ENCODE measurements at regions not wholly inside any gene's neighbourhood (a gene's known extent, or its start where the extent isn't known, plus 50 kb on each side); places are given as distances from the start of the nearest gene placed in this dataset.

- Histone ChIP-seq H3K4me1 (replicated peaks in 1 of 2; ENCODE audit: control insufficient read depth in 2 of 2, insufficient read depth in 2 of 2, low read length in 2 of 2) (no peaks in the 10 kb centered on the region), H3K36me3 (ENCODE audit: control insufficient read depth, insufficient read depth, low read length) (no peaks in the 10 kb centered on the region), H3K4me3 (no peak overlapping the region), H3K9ac (ENCODE audit: insufficient read depth in 1 of 2, low read depth in 2 of 2, low read length in 2 of 2) (no peak overlapping the region), H3K9me3 (replicated peaks; ENCODE audit: control insufficient read depth, insufficient read depth, low read depth, low read length) (no peaks in the 10 kb centered on the region), H3K27ac (ENCODE audit: extremely low read depth, low read depth, low read length) (no peak overlapping the region), H4K20me1 (replicated peaks; ENCODE audit: control insufficient read depth, insufficient read depth, low read length) (no peaks in the 10 kb centered on the region), H3K27me3 (ENCODE audit: control insufficient read depth in 2 of 2, insufficient read depth in 2 of 2, low read length in 2 of 2) (no peaks in the 10 kb centered on the region), H3K9me1 (ENCODE audit: control insufficient read depth, insufficient read depth, low read length) (no peaks in the 10 kb centered on the region), H3K79me2 (ENCODE audit: control insufficient read depth, insufficient read depth, low read length) (no peaks in the 10 kb centered on the region), H2AFZ (ENCODE audit: low read depth, low read length) (no peak overlapping the region), H3K4me2 (ENCODE audit: insufficient read depth, low read length) (no peak overlapping the region)
- POLR2A ChIA-PET: no interaction called here
- BruUV-seq (replicated peaks): no TSS peak
- no peak for TF ChIP-seq HSF4 (CRISPR knock-in tag; IDR thresholded peaks at IDR 0.05; ENCODE audit: borderline replicate concordance)
- no peak for TF ChIP-seq SAFB2 (IDR thresholded peaks at IDR 0.05; ENCODE audit: borderline replicate concordance, low read depth, low read length, severe bottlenecking)
- TF ChIP-seq ZNF274 (IDR thresholded peaks at IDR 0.05; ENCODE audit: borderline replicate concordance, low read depth, low read length): no peak
- TF ChIP-seq SRSF1 (IDR thresholded peaks at IDR 0.05; ENCODE audit: low read depth, low read length): no peak
- no peak for TF ChIP-seq SMARCA5 (IDR thresholded peaks at IDR 0.05)
- TF ChIP-seq PYGO2 (tag; IDR thresholded peaks at IDR 0.05): no peak
- no peak for TF ChIP-seq CBFA2T3 (IDR thresholded peaks at IDR 0.05)
- TF ChIP-seq PHTF2 (CRISPR knock-in tag; IDR thresholded peaks at IDR 0.05): no peak
- TF ChIP-seq ZNF133 (CRISPR knock-in tag; IDR thresholded peaks at IDR 0.05): no peak
- intact Hi-C loops (cut with micrococcal nuclease) (no loop called here), in situ Hi-C loops (cut with MboI) (no loop called here)
- ATAC-seq: no peak
- no peak for FAIRE-seq
- WGBS (ENCODE audit: insufficient coverage, low coverage, missing lambda C conversion rate): 0% methylated on average over 6 of the region's 7 CpGs
- CTCF ChIA-PET (ENCODE audit: low intra/inter-chr PET ratio): no interaction called here
- no peak for DNase-seq (ENCODE audit: extremely low read depth in 1 of 4, low spot score in 3 of 4)
Measured at GRCh38 chr13:75195495-75196146, 286.3 kb downstream of the TBC1D4 start.

All from K562 (cell line).